Astrocyte (in vitro differentiated cells and primary cell): ENCODE measurements at regions not wholly inside any gene's neighbourhood (a gene's known extent, or its start where the extent isn't known, plus 50 kb on each side); places are given as distances from the start of the nearest gene placed in this dataset.

Experiments used
- DNase-seq: peaks from one replicate; pipeline ENCODE4 v3.0.0-alpha.2; 2010; ENCODE audit warnings: low read depth
- FAIRE-seq: peaks from 2 replicates; lab custom pipeline; 2011; peaks lifted over from hg19 to GRCh38; lab: Jason Lieb, UNC
- H2AFZ ChIP-seq: 2 replicates; pipeline ENCODE4 v1.6.0; 2012; ENCODE audit warnings: low read depth, low read length, inconsistent platforms
- H3K27ac ChIP-seq: 2 replicates; pipeline ENCODE4 v1.5.1; 2011; ENCODE audit warnings: low read depth, low read length, inconsistent platforms
- H3K27me3 ChIP-seq: 2 replicates; pipeline ENCODE4 v1.6.0; 2011; ENCODE audit warnings: low read length, inconsistent platforms; ENCODE audit not compliant: insufficient read depth
- H3K36me3 ChIP-seq: 2 replicates; pipeline ENCODE4 v1.5.1; 2011; ENCODE audit warnings: low read length, inconsistent platforms; ENCODE audit not compliant: insufficient read depth
- H3K4me1 ChIP-seq: 2 replicates; pipeline ENCODE4 v1.5.1; 2011; ENCODE audit warnings: low read length, inconsistent platforms; ENCODE audit not compliant: insufficient read depth
- H3K4me2 ChIP-seq: 2 replicates; pipeline ENCODE4 v1.6.0; 2012; ENCODE audit warnings: low read length, inconsistent platforms
- H3K4me3 ChIP-seq: 2 replicates; pipeline ENCODE4 v1.5.1; 2011; ENCODE audit warnings: low read depth, mild to moderate bottlenecking, low read length, inconsistent platforms; ENCODE audit not compliant: insufficient read depth
- H3K79me2 ChIP-seq: 2 replicates; pipeline ENCODE4 v1.6.0; 2012; ENCODE audit warnings: mild to moderate bottlenecking, low read length, inconsistent platforms; ENCODE audit not compliant: insufficient read depth
- H3K9ac ChIP-seq: 2 replicates; pipeline ENCODE4 v1.6.0; 2012; ENCODE audit warnings: mild to moderate bottlenecking, low read length, inconsistent platforms
- H3K9me3 ChIP-seq: 2 replicates; pipeline ENCODE4 v1.5.1; 2012; ENCODE audit warnings: low read depth, mild to moderate bottlenecking, low read length, inconsistent platforms; ENCODE audit not compliant: insufficient read depth
- H4K20me1 ChIP-seq: 2 replicates; pipeline ENCODE4 v1.6.0; 2012; ENCODE audit warnings: low read length, inconsistent platforms; ENCODE audit not compliant: insufficient read depth
- H3K27ac Mint-ChIP-seq: one replicate; pipeline ENCODE4 v1.8.0; 2021; ENCODE audit warnings: mild to moderate bottlenecking, mixed read lengths; ENCODE audit not compliant: unreplicated experiment
- H3K27me3 Mint-ChIP-seq: one replicate; pipeline ENCODE4 v1.8.0; 2021; ENCODE audit warnings: low read depth, mixed read lengths; ENCODE audit not compliant: unreplicated experiment
- H3K36me3 Mint-ChIP-seq: one replicate; pipeline ENCODE4 v1.8.0; 2021; ENCODE audit warnings: low read depth, mixed read lengths; ENCODE audit not compliant: unreplicated experiment
- H3K4me1 Mint-ChIP-seq: one replicate; pipeline ENCODE4 v1.8.0; 2021; ENCODE audit warnings: low read depth, mixed read lengths; ENCODE audit not compliant: unreplicated experiment
- H3K4me3 Mint-ChIP-seq: one replicate; pipeline ENCODE4 v1.8.0; 2021; ENCODE audit warnings: mild to moderate bottlenecking, moderate library complexity, mixed read lengths; ENCODE audit not compliant: unreplicated experiment
- H3K9me3 Mint-ChIP-seq: one replicate; pipeline ENCODE4 v1.8.0; 2021; ENCODE audit warnings: mild to moderate bottlenecking, mixed read lengths; ENCODE audit not compliant: unreplicated experiment
- EZH2 ChIP-seq: IDR thresholded peaks from 2 replicates; pipeline ENCODE4 v1.6.1; 2012; ENCODE audit warnings: mild to moderate bottlenecking, low read length, inconsistent platforms; ENCODE audit not compliant: insufficient read depth
- TF ChIP-seq, protein P1 (sequence below): IDR thresholded peaks from 2 replicates; pipeline ENCODE4 v1.5.1; 2011; ENCODE audit warnings: low read depth, mild to moderate bottlenecking, inconsistent platforms, low read length, moderate library complexity; ENCODE audit not compliant: insufficient read depth

- peak; percentile 81 for DNase-seq
- H3K4me1 ChIP-seq = peaks cover 19% of the 10 kb centered on the region
- peaks cover under 1% of the 10 kb centered on the region for H3K36me3 Mint-ChIP-seq
Measured at GRCh38 chr3:159763602-159764489, 224.8 kb upstream of the IL12A start.

DNA sequence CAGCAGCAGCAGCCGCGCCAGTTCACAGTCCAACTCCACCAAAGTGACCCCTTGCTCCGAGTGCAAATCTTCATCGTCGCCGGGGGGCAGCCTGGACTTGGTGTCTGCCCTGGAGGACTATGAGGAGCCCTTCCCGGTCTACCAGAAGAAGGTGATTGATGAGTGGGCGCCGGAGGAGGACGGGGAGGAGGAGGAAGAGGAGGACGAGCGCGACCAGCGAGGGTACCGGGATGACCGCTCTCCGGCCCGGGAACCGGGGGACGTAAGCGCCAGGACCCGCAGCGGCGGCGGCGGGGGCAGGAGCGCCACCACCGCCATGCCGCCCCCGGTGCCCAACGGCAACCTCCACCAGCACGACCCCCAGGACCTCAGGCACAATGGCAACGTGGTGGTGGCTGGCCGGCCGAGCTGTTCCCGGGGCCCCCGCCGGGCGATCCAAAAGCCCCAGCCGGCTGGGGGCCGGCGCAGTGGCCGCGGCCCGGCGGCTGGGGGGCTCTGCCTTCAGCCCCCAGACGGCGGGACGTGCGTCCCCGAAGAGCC is 224.1 kb upstream of the IL12A start:
- Histone ChIP-seq H3K9ac (peak overlapping the region; percentile 98), H3K79me2 (peaks cover 37% of the 10 kb centered on the region), H3K27ac (peak overlapping the region; percentile 98), H3K4me1 (peaks cover 19% of the 10 kb centered on the region), H3K4me2 (peak overlapping the region; percentile 91), H3K36me3 (no peaks in the 10 kb centered on the region), H3K9me3 (no peaks in the 10 kb centered on the region), H3K4me3 (peak overlapping the region; percentile 82), H4K20me1 (peaks cover 19% of the 10 kb centered on the region), H2AFZ (no peak overlapping the region), H3K27me3 (no peaks in the 10 kb centered on the region)
- FAIRE-seq = no peak
- H3K4me3 Mint-ChIP-seq = peak overlapping the region; percentile 98
- no peaks in the 10 kb centered on the region for H3K27me3 Mint-ChIP-seq
- TF ChIP-seq EZH2 = no peak
- no peak for DNase-seq
- no peaks in the 10 kb centered on the region for H3K9me3 Mint-ChIP-seq
- H3K27ac Mint-ChIP-seq = peak overlapping the region; percentile 96
- H3K4me1 Mint-ChIP-seq = peaks cover 24% of the 10 kb centered on the region
- H3K36me3 Mint-ChIP-seq = peaks cover 2% of the 10 kb centered on the region

More at GRCh38 chr3:159763602-159764489, 224.8 kb upstream of the IL12A start:
- H3K36me3 ChIP-seq = no peaks in the 10 kb centered on the region
- H3K4me3 ChIP-seq = peak overlapping the region; percentile 82
- H3K27me3 ChIP-seq = no peaks in the 10 kb centered on the region
- no peak for FAIRE-seq
- peak overlapping the region; percentile 98 for H3K27ac Mint-ChIP-seq
- H3K9me3 Mint-ChIP-seq = no peaks in the 10 kb centered on the region
- H3K4me3 Mint-ChIP-seq = peak overlapping the region; percentile 98
- peaks cover 31% of the 10 kb centered on the region for H3K79me2 ChIP-seq
- peaks cover 17% of the 10 kb centered on the region for H4K20me1 ChIP-seq
- H3K9me3 ChIP-seq = no peaks in the 10 kb centered on the region
- peak overlapping the region; percentile 98 for H3K9ac ChIP-seq
- peaks cover 24% of the 10 kb centered on the region for H3K4me1 Mint-ChIP-seq
- H3K4me2 ChIP-seq = peak overlapping the region; percentile 91
- H3K27me3 Mint-ChIP-seq = no peaks in the 10 kb centered on the region
- H3K27ac ChIP-seq = peak overlapping the region; percentile 98
- TF ChIP-seq EZH2 = no peak
- TF ChIP-seq, protein P1, sequence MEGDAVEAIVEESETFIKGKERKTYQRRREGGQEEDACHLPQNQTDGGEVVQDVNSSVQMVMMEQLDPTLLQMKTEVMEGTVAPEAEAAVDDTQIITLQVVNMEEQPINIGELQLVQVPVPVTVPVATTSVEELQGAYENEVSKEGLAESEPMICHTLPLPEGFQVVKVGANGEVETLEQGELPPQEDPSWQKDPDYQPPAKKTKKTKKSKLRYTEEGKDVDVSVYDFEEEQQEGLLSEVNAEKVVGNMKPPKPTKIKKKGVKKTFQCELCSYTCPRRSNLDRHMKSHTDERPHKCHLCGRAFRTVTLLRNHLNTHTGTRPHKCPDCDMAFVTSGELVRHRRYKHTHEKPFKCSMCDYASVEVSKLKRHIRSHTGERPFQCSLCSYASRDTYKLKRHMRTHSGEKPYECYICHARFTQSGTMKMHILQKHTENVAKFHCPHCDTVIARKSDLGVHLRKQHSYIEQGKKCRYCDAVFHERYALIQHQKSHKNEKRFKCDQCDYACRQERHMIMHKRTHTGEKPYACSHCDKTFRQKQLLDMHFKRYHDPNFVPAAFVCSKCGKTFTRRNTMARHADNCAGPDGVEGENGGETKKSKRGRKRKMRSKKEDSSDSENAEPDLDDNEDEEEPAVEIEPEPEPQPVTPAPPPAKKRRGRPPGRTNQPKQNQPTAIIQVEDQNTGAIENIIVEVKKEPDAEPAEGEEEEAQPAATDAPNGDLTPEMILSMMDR = no peak
- peak overlapping the region; percentile 64 for H2AFZ ChIP-seq

- peak overlapping the region; percentile 98 for H3K27ac ChIP-seq
- Mint-ChIP-seq H3K4me3 (peak overlapping the region; percentile 97), H3K9me3 (no peaks in the 10 kb centered on the region), H3K36me3 (peaks cover 6% of the 10 kb centered on the region), H3K27ac (peak overlapping the region; percentile 99), H3K27me3 (no peaks in the 10 kb centered on the region), H3K4me1 (peaks cover 24% of the 10 kb centered on the region)
- H2AFZ ChIP-seq = no peak overlapping the region
- H3K9ac ChIP-seq = peak overlapping the region; percentile 98
- DNase-seq = peak; percentile 99
- H3K4me3 ChIP-seq = peak overlapping the region; percentile 82
- peaks cover 25% of the 10 kb centered on the region for H4K20me1 ChIP-seq
- no peaks in the 10 kb centered on the region for H3K9me3 ChIP-seq
- no peaks in the 10 kb centered on the region for H3K36me3 ChIP-seq
- TF ChIP-seq, protein P1 = no peak
- TF ChIP-seq EZH2 = no peak
- FAIRE-seq = peak; percentile 23
- peaks cover 19% of the 10 kb centered on the region for H3K4me1 ChIP-seq
- peak overlapping the region; percentile 91 for H3K4me2 ChIP-seq
- H3K27me3 ChIP-seq = no peaks in the 10 kb centered on the region
- H3K79me2 ChIP-seq = peaks cover 44% of the 10 kb centered on the region
Measured at GRCh38 chr3:159765030-159765859, 223.4 kb upstream of the IL12A start.
